Endothelial cell of umbilical vein (primary cell): ENCODE measurements at regions not wholly inside any gene's neighbourhood (a gene's known extent, or its start where the extent isn't known, plus 50 kb on each side); places are given as distances from the start of the nearest gene placed in this dataset.

ENCODE experiments used
- CTCF ChIP-seq, 2 donors: IDR thresholded peaks; 1 replicate in 1 of 2; 2 replicates in 1 of 2; pipeline ENCODE4 v1.5.1; 2011; ENCODE audit warnings: low read length in 2 of 2, mild to moderate bottlenecking in 2 of 2, moderate library complexity in 2 of 2, control low read depth in 1 of 2, inconsistent platforms in 1 of 2, low read depth in 1 of 2; ENCODE audit not compliant: insufficient read depth in 1 of 2; ENCODE audit errors: extremely low read depth in 1 of 2
- EZH2 ChIP-seq: IDR thresholded peaks from 2 replicates; pipeline ENCODE4 v1.6.1; 2012; ENCODE audit warnings: borderline replicate concordance, low read depth, mild to moderate bottlenecking, moderate library complexity, low read length, inconsistent platforms; ENCODE audit not compliant: severe bottlenecking
- MYC ChIP-seq: IDR thresholded peaks from one replicate; pipeline ENCODE4 v1.6.1; 2011; ENCODE audit warnings: mild to moderate bottlenecking, low read depth, low read length
- POLR2AphosphoS5 ChIP-seq: IDR thresholded peaks from 2 replicates; pipeline ENCODE4 v1.6.1; 2012; ENCODE audit warnings: low read depth, mild to moderate bottlenecking, control low read depth, low read length, moderate library complexity; ENCODE audit not compliant: insufficient read depth

- TF ChIP-seq CTCF (IDR thresholded peaks at IDR 0.05; ENCODE audit: extremely low read depth in 1 of 2, insufficient read depth in 1 of 2, low read depth in 1 of 2, low read length in 2 of 2) (no peak), MYC (no peak), POLR2AphosphoS5 (no peak), EZH2 (no peak)
Observed at GRCh38 chr1:58932859-58933598, 149.2 kb upstream of the JUN start.
